ENCODE measurements at regions not wholly inside any gene's neighbourhood (a gene's known extent, or its start where the extent isn't known, plus 50 kb on each side); places are given as distances from the start of the nearest gene placed in this dataset.

GRCh38 chr16:61587526-61587925 is 448.7 kb downstream of the CDH8 start:
- Histone ChIP-seq H3K79me2 (replicated peaks; ENCODE audit: insufficient read depth) (no peaks in the 10 kb centered on the region), H2AFZ (no peak overlapping the region), H3K36me3 (ENCODE audit: insufficient read depth) (no peaks in the 10 kb centered on the region), H3K9me2 (ENCODE audit: insufficient read depth) (no peaks in the 10 kb centered on the region), H3K27me3 (ENCODE audit: insufficient read depth) (no peaks in the 10 kb centered on the region), H3K4me3 (no peak overlapping the region), H3K4me1 (ENCODE audit: insufficient read depth) (no peaks in the 10 kb centered on the region), H3K27ac (ENCODE audit: low read depth) (no peak overlapping the region), H4K20me1 (replicated peaks; ENCODE audit: insufficient read depth) (no peaks in the 10 kb centered on the region), H3K4me2 (no peak overlapping the region), H3F3A (replicated peaks; ENCODE audit: low read depth) (no peaks in the 10 kb centered on the region)
- Mint-ChIP-seq H3K36me3 (ENCODE audit: low read depth) (no peaks in the 10 kb centered on the region), H3K27me3 (ENCODE audit: insufficient read depth, low read depth, poor library complexity) (no peaks in the 10 kb centered on the region), H3K4me3 (no peak overlapping the region), H3K4me1 (no peaks in the 10 kb centered on the region), H3K9me3 (peaks cover 4% of the 10 kb centered on the region; the same call in 1 of the 3 replicates), H3K27ac (no peak overlapping the region)
- ATAC-seq (no peak), DNase-seq (ENCODE audit: low spot score) (no peak)
- no peak for TF ChIP-seq STAT1 (IDR thresholded peaks at IDR 0.05; ENCODE audit: unreplicated experiment)
- TF ChIP-seq NANOG (IDR thresholded peaks at IDR 0.05; ENCODE audit: borderline replicate concordance): no peak
- TF ChIP-seq JUNB (IDR thresholded peaks at IDR 0.05; ENCODE audit: unreplicated experiment): no peak
- TF ChIP-seq ZNF114 (CRISPR knock-in tag; IDR thresholded peaks at IDR 0.05): no peak
- no peak for TF ChIP-seq ZNF331 (CRISPR knock-in tag; IDR thresholded peaks at IDR 0.05; ENCODE audit: low read depth)
- no peak for TF ChIP-seq ZNF462 (CRISPR knock-in tag; IDR thresholded peaks at IDR 0.05)
- TF ChIP-seq CTCF (conservative IDR thresholded peaks at IDR 0.05; ENCODE audit: low read depth in 2 of 2): no peak
- TF ChIP-seq EZH2 (IDR thresholded peaks at IDR 0.05; ENCODE audit: low read depth, unreplicated experiment): no peak
- no peak for TF ChIP-seq ETS1 (IDR thresholded peaks at IDR 0.05)
- no peak for TF ChIP-seq REST (IDR thresholded peaks at IDR 0.05; ENCODE audit: unreplicated experiment)
- TF ChIP-seq EZH2phosphoT487 (IDR thresholded peaks at IDR 0.05; ENCODE audit: unreplicated experiment): no peak
- TF ChIP-seq POLR2AphosphoS5 (IDR thresholded peaks at IDR 0.05; ENCODE audit: low read depth): no peak
- no peak for TF ChIP-seq CREB1 (CRISPR knock-in tag; IDR thresholded peaks at IDR 0.05; ENCODE audit: low read depth)
